Activated CD4-positive, alpha-beta T cell treated with anti-CD3 and anti-CD28 coated beads, Interleukin-2, amount 50 U/mL, for 24 hours (primary cell): ENCODE measurements at regions not wholly inside any gene's neighbourhood (a gene's known extent, or its start where the extent isn't known, plus 50 kb on each side); places are given as distances from the start of the nearest gene placed in this dataset.
"Not testable (repeated sequence)": the region's sequence is repeated elsewhere in the genome, so short reads cannot be mapped to it uniquely, and the experiment has no call there.

Experiments
- DNase-seq, 2 donors: peaks; one replicate each; pipeline ENCODE4 v3.0.0-alpha.2; 2020; ENCODE audit warnings: low read depth in 1 of 2, low spot score in 1 of 2

- DNase-seq, result no peak
Measured at GRCh38 chrX:131826572-131826971, 196.5 kb upstream of the STK26 start.

GRCh38 chrX:131827935-131828334 lies 195.2 kb upstream of the STK26 start:
- DNase-seq, result no peak

- DNase-seq, result no peak
Measured at GRCh38 chrX:131828482-131828881, 194.6 kb upstream of the STK26 start.

- peak in 1 of 2 donors; percentile 55 for DNase-seq
Measured at GRCh38 chrX:131830400-131831184, 192.5 kb upstream of the STK26 start.

GRCh38 chrX:131831185-131831520 lies 191.9 kb upstream of the STK26 start:
- DNase-seq, result no peak

- DNase-seq, result no peak
Measured at GRCh38 chrX:131836161-131836560, 186.9 kb upstream of the STK26 start.

- DNase-seq, result no peak
Measured at GRCh38 chrX:131837325-131837724, 185.8 kb upstream of the STK26 start.

GRCh38 chrX:131840799-131841495 lies 182.2 kb upstream of the STK26 start:
- no peak for DNase-seq

GRCh38 chrX:131841496-131842437 lies 181.3 kb upstream of the STK26 start:
- peak in 1 of 2 donors; percentile 12 for DNase-seq

GRCh38 chrX:131843987-131844386 lies 179.1 kb upstream of the STK26 start:
- no peak for DNase-seq

- DNase-seq, result no peak
Measured at GRCh38 chrX:131845201-131845600, 177.9 kb upstream of the STK26 start.

GRCh38 chrX:131845771-131846170 lies 177.3 kb upstream of the STK26 start:
- no peak for DNase-seq

GRCh38 chrX:131850964-131851363 lies 172.1 kb upstream of the STK26 start:
- not testable (repeated sequence) for DNase-seq

GRCh38 chrX:131853440-131853839 lies 169.7 kb upstream of the STK26 start:
- no peak for DNase-seq

GRCh38 chrX:131854581-131854980 lies 168.5 kb upstream of the STK26 start:
- DNase-seq, result no peak

GRCh38 chrX:131861088-131861787 lies 161.9 kb upstream of the STK26 start:
- no peak for DNase-seq

GRCh38 chrX:131862321-131862720 lies 160.8 kb upstream of the STK26 start:
- no peak for DNase-seq

- DNase-seq, result no peak
Measured at GRCh38 chrX:131869182-131869581, 153.9 kb upstream of the STK26 start.

GRCh38 chrX:131874300-131874699 lies 148.8 kb upstream of the STK26 start:
- no peak for DNase-seq

- not testable (repeated sequence) for DNase-seq
Measured at GRCh38 chrX:131875827-131876226, 147.3 kb upstream of the STK26 start.

- DNase-seq, result no peak
Measured at GRCh38 chrX:131881194-131881593, 141.9 kb upstream of the STK26 start.
